HepG2 (cell line): ENCODE measurements at regions not wholly inside any gene's neighbourhood (a gene's known extent, or its start where the extent isn't known, plus 50 kb on each side); places are given as distances from the start of the nearest gene placed in this dataset.
"Not testable (repeated sequence)": the region's sequence is repeated elsewhere in the genome, so short reads cannot be mapped to it uniquely, and the experiment has no call there.

Experiments
- ATAC-seq: fragments of 200-7000 bp; cut with Tn5 transposase; 3 replicates; pipeline ENCODE4 v1.9.1; 2020; ENCODE audit warnings: mild to moderate bottlenecking, moderate library complexity
- BruUV-seq: library from RNA; stranded (reverse); fragments of 400-500 nt; replicated peaks from 2 replicates; lab custom pipeline; 2021; lab: Mats Ljungman, UMichigan
- CTCF ChIA-PET: fragments of 300-600 bp; formaldehyde crosslinking; extraction: SDS; loops from one replicate; lab custom pipeline; 2021; ENCODE audit warnings: low total read pairs, inconsistent platforms, low intra/inter-chr PET ratio; lab: Yijun Ruan, JAX
- POLR2A ChIA-PET: fragments of 350-600 bp; sonication (Branson Sonifier 250); formaldehyde crosslinking; loops from one replicate; lab custom pipeline; 2020; ENCODE audit warnings: antibody characterized with exemption, inconsistent platforms; lab: Yijun Ruan, JAX
- DNase-seq: peaks from one replicate; pipeline ENCODE4 v3.0.0-alpha.2; 2015; ENCODE audit warnings: low spot score
- FAIRE-seq: peaks from 3 replicates; lab custom pipeline; 2011; peaks lifted over from hg19 to GRCh38; lab: Jason Lieb, UNC
- H2AFZ ChIP-seq: one replicate; pipeline ENCODE4 v1.6.1; 2011; ENCODE audit warnings: low read length, inconsistent platforms
- H3K27ac ChIP-seq: fragments of 300-600 bp; 3 replicates; pipeline ENCODE4 v1.8.0; 2011; ENCODE audit warnings: mixed run types, mild to moderate bottlenecking, mixed read lengths, low read length, inconsistent platforms; ENCODE audit not compliant: insufficient read depth; ENCODE audit errors: extremely low read length
- H3K27me3 ChIP-seq, 2 experiments: fragments of 200-600 bp in 1 of 2; 2 replicates in 1 of 2; 3 replicates in 1 of 2; pipeline versions ENCODE4 v1.6.0 to v1.8.0; 2011; ENCODE audit warnings: low read length in 2 of 2, mild to moderate bottlenecking in 2 of 2, moderate library complexity in 2 of 2, inconsistent platforms in 1 of 2; ENCODE audit not compliant: insufficient read depth in 2 of 2, control insufficient read depth in 1 of 2
- H3K36me3 ChIP-seq, 2 experiments: fragments of 200-600 bp in 1 of 2; replicated peaks in 1 of 2; 2 replicates in 1 of 2; 3 replicates in 1 of 2; pipeline versions ENCODE4 v1.5.1 to v1.8.0; 2011; ENCODE audit warnings: low read length in 2 of 2, inconsistent platforms in 1 of 2; ENCODE audit not compliant: insufficient read depth in 2 of 2, control insufficient read depth in 1 of 2
- H3K4me1 ChIP-seq: 2 replicates; pipeline ENCODE4 v1.5.1; 2012; ENCODE audit warnings: low read length, inconsistent platforms; ENCODE audit not compliant: insufficient read depth
- H3K4me2 ChIP-seq: 2 replicates; pipeline ENCODE4 v1.6.0; 2011; ENCODE audit warnings: low read depth, low read length, inconsistent platforms
- H3K4me3 ChIP-seq, 3 experiments: fragments of 200-600 bp in 1 of 3; sonication (generic), shearing (Covaris generic) in 1 of 3; replicated peaks in 1 of 3; 2 replicates each; pipeline ENCODE4 v1.5.1; 2011 to 2016; ENCODE audit warnings: low read length in 3 of 3, inconsistent platforms in 2 of 3, low read depth in 2 of 3, mild to moderate bottlenecking in 2 of 3, control low read depth in 1 of 3, mixed read lengths in 1 of 3; ENCODE audit not compliant: insufficient read depth in 1 of 3
- H3K79me2 ChIP-seq: one replicate; pipeline ENCODE4 v1.6.1; 2011; ENCODE audit warnings: low read length, inconsistent platforms; ENCODE audit not compliant: insufficient read depth
- H3K9ac ChIP-seq: 2 replicates; pipeline ENCODE4 v1.6.0; 2011; ENCODE audit warnings: mild to moderate bottlenecking, low read depth, low read length, inconsistent platforms; ENCODE audit not compliant: insufficient read depth
- H3K9me3 ChIP-seq: 2 replicates; pipeline ENCODE4 v1.5.1; 2012; ENCODE audit warnings: mild to moderate bottlenecking, low read length
- H4K20me1 ChIP-seq: 2 replicates; pipeline ENCODE4 v1.6.0; 2011; ENCODE audit warnings: inconsistent platforms, mild to moderate bottlenecking, low read length, moderate library complexity; ENCODE audit not compliant: insufficient read depth
- AHDC1 ChIP-seq: sonication (generic); formaldehyde crosslinking; IDR thresholded peaks from 2 replicates; pipeline ENCODE4 v1.5.1; 2020; ENCODE audit warnings: mild to moderate bottlenecking, missing genetic modification reagents, borderline replicate concordance
- EP300 ChIP-seq, 3 experiments: sonication (generic) in 1 of 3; formaldehyde crosslinking in 1 of 3; IDR thresholded peaks; 2 replicates each; pipeline versions ENCODE4 v1.5.1 to v1.6.1; 2011 to 2020; ENCODE audit warnings: low read depth in 2 of 3, low read length in 2 of 3, borderline replicate concordance in 1 of 3, improper control_type of control experiment in 1 of 3, mild to moderate bottlenecking in 1 of 3, missing genetic modification reagents in 1 of 3, moderate library complexity in 1 of 3
- GFI1 ChIP-seq: sonication (generic); formaldehyde crosslinking; IDR thresholded peaks from 2 replicates; pipeline ENCODE4 v1.5.0; 2020; ENCODE audit warnings: missing genetic modification reagents, mild to moderate bottlenecking, borderline replicate concordance
- HDAC2 ChIP-seq: sonication (generic); formaldehyde crosslinking; IDR thresholded peaks from 2 replicates; pipeline ENCODE4 v1.4.0; 2020; ENCODE audit warnings: missing genetic modification reagents
- HNF4A ChIP-seq: sonication (generic); formaldehyde crosslinking; IDR thresholded peaks from 2 replicates; pipeline ENCODE4 v1.4.0; 2020; ENCODE audit warnings: missing genetic modification reagents
- ISL2 ChIP-seq: sonication (generic); formaldehyde crosslinking; IDR thresholded peaks from 2 replicates; pipeline ENCODE4 v1.5.0; 2020; ENCODE audit warnings: missing genetic modification reagents
- NCOA2 ChIP-seq: sonication (generic); formaldehyde crosslinking; IDR thresholded peaks from 2 replicates; pipeline ENCODE4 v1.8.0; 2022; ENCODE audit warnings: inconsistent platforms
- NR2F2 ChIP-seq: IDR thresholded peaks from 2 replicates; pipeline ENCODE4 v1.6.1; 2012; ENCODE audit warnings: low read depth, inconsistent platforms, borderline replicate concordance
- PATZ1 ChIP-seq: sonication (generic); formaldehyde crosslinking; IDR thresholded peaks from 2 replicates; pipeline ENCODE4 v1.4.0; 2020; ENCODE audit warnings: missing genetic modification reagents
- SOX6 ChIP-seq, 2 experiments: fragments of 450-650 bp in 1 of 2; sonication (generic) in 1 of 2; formaldehyde crosslinking in 1 of 2; IDR thresholded peaks; 2 replicates each; pipeline versions ENCODE4 v1.4.0 to v1.6.1; 2017 to 2020; ENCODE audit warnings: antibody characterized with exemption in 1 of 2, mild to moderate bottlenecking in 1 of 2, missing genetic modification reagents in 1 of 2
- TBX2 ChIP-seq: sonication (generic); formaldehyde crosslinking; IDR thresholded peaks from 2 replicates; pipeline ENCODE4 v1.5.0; 2020; ENCODE audit warnings: missing genetic modification reagents, mild to moderate bottlenecking, borderline replicate concordance
- ZMYM3 ChIP-seq: sonication (generic); formaldehyde crosslinking; IDR thresholded peaks from 2 replicates; pipeline ENCODE4 v1.5.1; 2020; ENCODE audit warnings: mild to moderate bottlenecking, missing genetic modification reagents
- ZMYM4 ChIP-seq: sonication (generic); formaldehyde crosslinking; IDR thresholded peaks from 2 replicates; pipeline ENCODE4 v1.8.1; 2023; ENCODE audit warnings: mild to moderate bottlenecking, missing genetic modification reagents
- WGBS: methylation state at CpG from one replicate; pipeline ENCODE4 v1.1.6; 2017; ENCODE audit warnings: low lambda C conversion rate; 5-methylcytosine and 5-hydroxymethylcytosine counted together
- in situ Hi-C: cut with HindIII; loops from 2 replicates; pipeline ENCODE4 v1.10.0; 2017; ENCODE audit warnings: low pct_unique_long_range_greater_than_20kb; ENCODE audit not compliant: extremely low pct_ligation_motif_present
- intact Hi-C: fragments of 100-400 bp; cut with micrococcal nuclease; formaldehyde crosslinking; loops from one replicate; pipeline ENCODE4 v1.10.0; 2022; ENCODE audit not compliant: unreplicated experiment

GRCh38 chr3:118539820-118540447 is 494.7 kb downstream of the IGSF11 start:
- in situ Hi-C loops; H2AFZ ChIP-seq; CTCF ChIA-PET; H3K27me3 ChIP-seq; H3K4me3 ChIP-seq; H3K9ac ChIP-seq; H3K79me2 ChIP-seq; BruUV-seq; H4K20me1 ChIP-seq; POLR2A ChIA-PET; H3K36me3 ChIP-seq; H3K9me3 ChIP-seq; TF ChIP-seq EP300 (IDR thresholded peaks at IDR 0.05; ENCODE audit: low read depth in 2 of 2, low read length in 2 of 2); SOX6 (IDR thresholded peaks at IDR 0.05): not testable (repeated sequence)
- Histone ChIP-seq H3K4me2 (peak overlapping the region; percentile 50), H3K27ac (peak overlapping the region; percentile 38), H3K4me1 (peaks cover 57% of the 10 kb centered on the region)
- DNase-seq (peak; percentile 87), ATAC-seq (peak; percentile 57; the same call in 2 of the 3 replicates), FAIRE-seq (peak; percentile 37)
- intact Hi-C loops: loop anchor here (2.0 kb wide), 1 partner anchor 89 kb away; no protein-coding TSS in a partner anchor
- WGBS: 2% methylated on average over 11 of the region's 13 CpGs
- TF ChIP-seq ZMYM4 (CRISPR knock-in tag) (0 out of 2 replicates have a peak, but pooled peaks have one; percentile 19), ZMYM3 (CRISPR knock-in tag) (peak; percentile 82), AHDC1 (CRISPR knock-in tag) (0 out of 2 replicates have a peak, but pooled peaks have one; percentile 0), NR2F2 (0 out of 2 replicates have a peak, but pooled peaks have one; percentile 14), ISL2 (CRISPR knock-in tag) (peak; percentile 55), EP300 (CRISPR knock-in tag; IDR thresholded peaks at IDR 0.05; ENCODE audit: borderline replicate concordance) (peak; percentile 20; the same call in 1 of the 2 replicates), SOX6 (CRISPR knock-in tag; IDR thresholded peaks at IDR 0.05) (peak; percentile 62; the same call in 1 of the 2 replicates), PATZ1 (CRISPR knock-in tag) (0 out of 2 replicates have a peak, but pooled peaks have one; percentile 29), HDAC2 (CRISPR knock-in tag) (0 out of 2 replicates have a peak, but pooled peaks have one; percentile 65), NCOA2 (CRISPR knock-in tag) (peak; percentile 43; the same call in 1 of the 2 replicates), GFI1 (CRISPR knock-in tag) (peak; percentile 41; the same call in 1 of the 2 replicates), HNF4A (CRISPR knock-in tag) (peak; percentile 39), TBX2 (CRISPR knock-in tag) (peak; percentile 68; the same call in 1 of the 2 replicates)
